Stomach (tissue), 8 donors: ENCODE measurements at regions not wholly inside any gene's neighbourhood (a gene's known extent, or its start where the extent isn't known, plus 50 kb on each side); places are given as distances from the start of the nearest gene placed in this dataset.

Experiments used
- DNase-seq, 2 donors: peaks; one replicate each; pipeline versions ENCODE4 v3.0.0 to v3.0.0-alpha.2; 2013 to 2019
- H3K27ac ChIP-seq, 5 donors: fragments of 200-600 bp in 4 of 5; sonication (generic) in 4 of 5; one replicate each; pipeline ENCODE4 v1.5.1; 2013 to 2019; ENCODE audit warnings: mild to moderate bottlenecking in 1 of 5, moderate library complexity in 1 of 5
- H3K27me3 ChIP-seq, 3 donors: fragments of 200-600 bp; sonication (generic); one replicate each; pipeline ENCODE4 v1.5.1; 2017 to 2019; ENCODE audit warnings: mixed run types in 1 of 3
- H3K36me3 ChIP-seq, 4 donors: fragments of 200-600 bp; sonication (generic); 1 replicate in 3 of 4; 2 replicates in 1 of 4; pipeline ENCODE4 v1.5.1; 2016 to 2019
- H3K4me1 ChIP-seq, 4 donors: fragments of 200-600 bp; sonication (generic); one replicate each; pipeline ENCODE4 v1.5.1; 2016 to 2019
- H3K4me3 ChIP-seq, 4 donors: fragments of 200-600 bp; sonication (generic) in 3 of 4; one replicate each; pipeline ENCODE4 v1.5.1; 2016 to 2019; ENCODE audit warnings: mild to moderate bottlenecking in 1 of 4
- H3K9me3 ChIP-seq, 4 donors: fragments of 200-600 bp; sonication (generic); one replicate each; pipeline ENCODE4 v1.5.1; 2016 to 2019
- EP300 ChIP-seq: sonication (generic); formaldehyde crosslinking; IDR thresholded peaks from one replicate; pipeline ENCODE4 v1.6.1; 2017; ENCODE audit warnings: antibody characterized with exemption
- POLR2A ChIP-seq, 4 donors: fragments of 450-650 bp; IDR thresholded peaks; one replicate each; pipeline ENCODE4 v1.6.1; 2016; ENCODE audit warnings: antibody characterized with exemption in 4 of 4, control low read depth in 2 of 4, mild to moderate bottlenecking in 1 of 4, moderate library complexity in 1 of 4
- POLR2AphosphoS5 ChIP-seq, 3 donors: sonication (generic); formaldehyde crosslinking; IDR thresholded peaks; one replicate each; pipeline ENCODE4 v1.6.1; 2016; ENCODE audit warnings: antibody characterized with exemption in 3 of 3
- WGBS, 5 donors: extraction: QIAGEN DNeasy Blood & Tissue Kit in 3 of 5; methylation state at CpG; one replicate each; pipeline versions ENCODE4 v1.1.5 to v1.1.7; 2013 to 2018; 5-methylcytosine and 5-hydroxymethylcytosine counted together
- intact Hi-C: fragments of 100-400 bp; cut with DNase I; formaldehyde crosslinking; loops from one replicate; pipeline ENCODE4 v1.15.1; 2023; ENCODE audit warnings: low total_unique reads
- TF ChIP-seq, protein P1 (sequence below), 7 experiments: fragments of 450-650 bp in 4 of 7; fragments of 200-600 bp in 3 of 7; sonication (generic) in 3 of 7; IDR thresholded peaks; one replicate each; pipeline ENCODE4 v1.5.1; 2016 to 2019; ENCODE audit warnings: antibody characterized with exemption in 7 of 7, control low read depth in 2 of 7, mild to moderate bottlenecking in 1 of 7
- donor health status: healthy with polysubstance abuse.
- donor health status: Bipolar disorder and iron deficiency.
- donor health status: healthy.

DNA sequence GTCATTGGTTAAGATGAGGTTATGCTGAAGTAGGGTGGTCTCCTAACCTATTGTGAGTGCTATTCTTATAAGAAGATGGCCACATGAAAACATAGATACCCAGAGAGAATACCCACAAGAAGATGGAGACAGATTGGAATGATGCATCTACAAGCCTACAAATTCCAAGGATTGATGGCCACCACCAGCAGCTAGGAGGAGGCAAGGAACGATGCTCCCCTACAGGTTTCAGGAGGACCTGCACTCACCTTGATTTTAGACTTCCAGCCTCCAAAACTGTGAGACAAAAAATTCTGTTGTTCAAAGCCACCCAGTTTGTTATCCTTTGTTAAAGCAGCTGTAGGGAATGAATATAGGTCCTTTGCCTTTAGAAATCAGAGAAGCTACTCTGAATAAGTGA lies 227.4 kb downstream of the NEDD1 start:
- Histone ChIP-seq H3K4me3 (no peak overlapping the region), H3K27me3 (no peaks in the 10 kb centered on the region), H3K36me3 (no peaks in the 10 kb centered on the region), H3K4me1 (no peaks in the 10 kb centered on the region), H3K27ac (no peak overlapping the region), H3K9me3 (no peaks in the 10 kb centered on the region)
- no peak for TF ChIP-seq POLR2AphosphoS5 (IDR thresholded peaks at IDR 0.05)
- TF ChIP-seq POLR2A (IDR thresholded peaks at IDR 0.05), result no peak
- TF ChIP-seq, protein P1, sequence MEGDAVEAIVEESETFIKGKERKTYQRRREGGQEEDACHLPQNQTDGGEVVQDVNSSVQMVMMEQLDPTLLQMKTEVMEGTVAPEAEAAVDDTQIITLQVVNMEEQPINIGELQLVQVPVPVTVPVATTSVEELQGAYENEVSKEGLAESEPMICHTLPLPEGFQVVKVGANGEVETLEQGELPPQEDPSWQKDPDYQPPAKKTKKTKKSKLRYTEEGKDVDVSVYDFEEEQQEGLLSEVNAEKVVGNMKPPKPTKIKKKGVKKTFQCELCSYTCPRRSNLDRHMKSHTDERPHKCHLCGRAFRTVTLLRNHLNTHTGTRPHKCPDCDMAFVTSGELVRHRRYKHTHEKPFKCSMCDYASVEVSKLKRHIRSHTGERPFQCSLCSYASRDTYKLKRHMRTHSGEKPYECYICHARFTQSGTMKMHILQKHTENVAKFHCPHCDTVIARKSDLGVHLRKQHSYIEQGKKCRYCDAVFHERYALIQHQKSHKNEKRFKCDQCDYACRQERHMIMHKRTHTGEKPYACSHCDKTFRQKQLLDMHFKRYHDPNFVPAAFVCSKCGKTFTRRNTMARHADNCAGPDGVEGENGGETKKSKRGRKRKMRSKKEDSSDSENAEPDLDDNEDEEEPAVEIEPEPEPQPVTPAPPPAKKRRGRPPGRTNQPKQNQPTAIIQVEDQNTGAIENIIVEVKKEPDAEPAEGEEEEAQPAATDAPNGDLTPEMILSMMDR (IDR thresholded peaks at IDR 0.05), result no peak
- 69 to 89% (median 80%) methylated on average over 1 of the region's 1 CpG for WGBS, 5 donors
- intact Hi-C loops, result no loop called here
- no peak for DNase-seq

DNA sequence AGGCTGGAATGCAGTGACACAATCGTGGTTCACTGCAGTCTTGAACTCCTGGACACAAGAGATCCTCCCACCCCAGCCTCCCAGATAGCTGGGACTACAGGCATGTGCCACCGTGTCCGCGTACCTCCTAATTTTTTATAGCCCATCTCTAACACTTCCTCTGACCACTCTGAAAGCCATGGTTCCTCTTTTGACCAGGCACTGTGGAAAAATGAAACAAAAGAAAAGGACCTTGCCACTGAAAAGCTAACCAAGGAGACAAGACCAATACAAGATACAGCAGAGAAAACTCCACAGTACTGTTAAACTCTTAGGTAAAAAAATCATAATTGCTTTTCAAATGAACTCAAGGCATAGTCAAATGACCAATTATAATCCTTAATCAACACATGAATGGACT lies 233.3 kb downstream of the NEDD1 start:
- DNase-seq, result no peak
- intact Hi-C loops, result no loop called here
- no peaks in the 10 kb centered on the region for H3K4me1 ChIP-seq
- H3K27me3 ChIP-seq, result no peaks in the 10 kb centered on the region
- H3K4me3 ChIP-seq, result no peak overlapping the region
- no peaks in the 10 kb centered on the region for H3K36me3 ChIP-seq
- H3K9me3 ChIP-seq, result no peaks in the 10 kb centered on the region
- no peak for TF ChIP-seq POLR2AphosphoS5 (IDR thresholded peaks at IDR 0.05)
- TF ChIP-seq, protein P1 (IDR thresholded peaks at IDR 0.05), result no peak
- no peak for TF ChIP-seq EP300
- TF ChIP-seq POLR2A (IDR thresholded peaks at IDR 0.05), result no peak
- H3K27ac ChIP-seq, result no peak overlapping the region
- WGBS, 5 donors, result 67 to 79% (median 71%) methylated on average over 4 of the region's 4 CpGs

DNA sequence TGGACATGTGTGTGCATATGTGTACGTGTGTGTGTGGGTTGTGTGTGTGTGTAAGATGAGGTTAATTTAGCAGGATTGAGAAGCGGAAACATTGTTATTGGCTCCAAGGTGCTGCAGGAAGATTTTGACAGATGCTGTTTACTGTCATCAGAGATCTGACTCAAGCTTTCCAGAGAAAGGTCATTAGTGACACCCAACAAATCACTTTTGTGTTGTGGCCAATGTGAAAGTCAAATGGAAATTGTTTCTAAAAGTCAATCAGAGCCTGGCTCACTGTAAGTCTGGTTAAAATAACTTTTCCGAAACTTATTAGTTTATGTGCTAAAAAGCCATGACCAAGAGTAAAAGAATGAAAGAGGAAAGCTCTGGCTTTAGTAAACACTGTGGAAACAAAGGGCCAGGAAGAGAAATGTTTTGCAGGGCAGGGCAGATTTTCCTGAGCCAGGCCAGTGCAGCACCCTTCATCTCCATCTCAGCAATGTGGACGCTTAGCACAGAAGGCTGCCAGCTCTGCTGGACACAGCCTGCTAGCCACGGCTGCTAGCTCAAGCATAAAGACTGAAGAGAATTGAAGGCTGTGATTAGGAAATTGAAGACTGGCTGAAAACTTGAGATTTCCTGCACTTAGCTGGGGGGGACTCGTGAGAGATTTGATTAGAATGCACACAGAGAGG lies 235.8 kb downstream of the NEDD1 start:
- Histone ChIP-seq H3K9me3 (no peaks in the 10 kb centered on the region), H3K27me3 (no peaks in the 10 kb centered on the region), H3K4me3 (no peak overlapping the region), H3K4me1 (no peaks in the 10 kb centered on the region), H3K36me3 (no peaks in the 10 kb centered on the region), H3K27ac (no peak overlapping the region)
- WGBS, 5 donors, result 39 to 54% (median 52%) methylated on average over 6 of the region's 6 CpGs
- intact Hi-C loops, result no loop called here
- DNase-seq, result peak in 1 of 2 donors; percentile 29
- TF ChIP-seq POLR2AphosphoS5 (IDR thresholded peaks at IDR 0.05) (no peak), EP300 (no peak), POLR2A (IDR thresholded peaks at IDR 0.05) (no peak)
- TF ChIP-seq, protein P1 (IDR thresholded peaks at IDR 0.05), result no peak

DNA sequence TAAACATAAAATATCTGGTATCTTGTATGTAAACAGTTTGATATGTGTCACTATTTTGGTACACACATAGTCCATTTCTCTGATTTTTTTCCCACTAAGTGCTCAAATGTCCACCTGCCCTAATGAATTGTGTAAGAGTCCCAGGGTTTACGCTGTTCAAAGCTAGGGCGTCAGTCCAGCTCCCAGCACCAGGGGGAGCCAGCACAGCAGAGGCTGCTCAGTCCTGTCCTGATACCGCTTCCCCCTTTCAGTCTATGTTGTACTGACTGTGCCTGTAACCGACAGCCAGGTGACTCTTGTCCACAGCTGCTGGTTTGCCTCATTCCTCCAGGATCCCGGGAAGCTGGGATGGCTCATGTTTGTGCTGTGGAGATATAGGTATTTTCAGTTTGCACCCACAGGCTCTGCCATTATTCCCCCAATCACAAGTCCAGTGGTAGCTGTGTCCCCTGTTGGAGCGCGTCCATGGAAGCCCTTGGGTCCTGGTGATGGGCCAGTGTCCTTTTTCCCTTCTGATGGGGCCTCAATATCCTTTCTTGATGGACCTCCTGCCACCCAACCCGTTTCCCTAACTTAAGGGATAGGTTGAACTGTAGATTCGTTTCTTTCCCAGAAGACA lies 242.0 kb downstream of the NEDD1 start:
- no peaks in the 10 kb centered on the region for H3K36me3 ChIP-seq
- TF ChIP-seq EP300, result no peak
- TF ChIP-seq, protein P1 (IDR thresholded peaks at IDR 0.05), result peak in 5 of 7 experiments; percentile 32 to 60 (median 56)
- no peak overlapping the region for H3K4me3 ChIP-seq
- no peaks in the 10 kb centered on the region for H3K4me1 ChIP-seq
- 48 to 60% (median 49%) methylated on average over 9 of the region's 9 CpGs for WGBS, 5 donors
- no peak overlapping the region for H3K27ac ChIP-seq
- no peaks in the 10 kb centered on the region for H3K9me3 ChIP-seq
- intact Hi-C loops, result no loop called here
- no peaks in the 10 kb centered on the region for H3K27me3 ChIP-seq
- peak; percentile 68 to 84 for DNase-seq
